ENCODE measurements at regions not wholly inside any gene's neighbourhood (a gene's known extent, or its start where the extent isn't known, plus 50 kb on each side); places are given as distances from the start of the nearest gene placed in this dataset.
"Not testable (repeated sequence)": the region's sequence is repeated elsewhere in the genome, so short reads cannot be mapped to it uniquely, and the experiment has no call there.

- TF ChIP-seq EZH2 (IDR thresholded peaks at IDR 0.05; ENCODE audit: borderline replicate concordance, low read length) = not testable (repeated sequence)
- TF ChIP-seq, protein P1, sequence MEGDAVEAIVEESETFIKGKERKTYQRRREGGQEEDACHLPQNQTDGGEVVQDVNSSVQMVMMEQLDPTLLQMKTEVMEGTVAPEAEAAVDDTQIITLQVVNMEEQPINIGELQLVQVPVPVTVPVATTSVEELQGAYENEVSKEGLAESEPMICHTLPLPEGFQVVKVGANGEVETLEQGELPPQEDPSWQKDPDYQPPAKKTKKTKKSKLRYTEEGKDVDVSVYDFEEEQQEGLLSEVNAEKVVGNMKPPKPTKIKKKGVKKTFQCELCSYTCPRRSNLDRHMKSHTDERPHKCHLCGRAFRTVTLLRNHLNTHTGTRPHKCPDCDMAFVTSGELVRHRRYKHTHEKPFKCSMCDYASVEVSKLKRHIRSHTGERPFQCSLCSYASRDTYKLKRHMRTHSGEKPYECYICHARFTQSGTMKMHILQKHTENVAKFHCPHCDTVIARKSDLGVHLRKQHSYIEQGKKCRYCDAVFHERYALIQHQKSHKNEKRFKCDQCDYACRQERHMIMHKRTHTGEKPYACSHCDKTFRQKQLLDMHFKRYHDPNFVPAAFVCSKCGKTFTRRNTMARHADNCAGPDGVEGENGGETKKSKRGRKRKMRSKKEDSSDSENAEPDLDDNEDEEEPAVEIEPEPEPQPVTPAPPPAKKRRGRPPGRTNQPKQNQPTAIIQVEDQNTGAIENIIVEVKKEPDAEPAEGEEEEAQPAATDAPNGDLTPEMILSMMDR (conservative IDR thresholded peaks at IDR 0.05 in 1 of 2, IDR thresholded peaks at IDR 0.05 in 1 of 2; ENCODE audit: extremely low read depth in 1 of 2, insufficient read depth in 1 of 2, low read depth in 1 of 2, low read length in 2 of 2) = not testable (repeated sequence)
These were observed 66.6 kb upstream of the SLC8A3 start for GRCh38 chr14:70255071-70256057.

Measured in mammary epithelial cell (primary cell).